ENCODE measurements at regions not wholly inside any gene's neighbourhood (a gene's known extent, or its start where the extent isn't known, plus 50 kb on each side); places are given as distances from the start of the nearest gene placed in this dataset.
"Not testable (repeated sequence)": the region's sequence is repeated elsewhere in the genome, so short reads cannot be mapped to it uniquely, and the experiment has no call there.

- DNase-seq (ENCODE audit: extremely low read depth in 1 of 2, low read depth in 1 of 2): no peak
Measured at GRCh38 chr4:34250562-34250961, 1993.8 kb downstream of the ARAP2 start.

GRCh38 chr4:34253239-34253638, 1991.1 kb downstream of the ARAP2 start:
- no peak for DNase-seq (ENCODE audit: extremely low read depth in 1 of 2, low read depth in 1 of 2)

- DNase-seq (ENCODE audit: extremely low read depth in 1 of 2, low read depth in 1 of 2): no peak
Measured at GRCh38 chr4:34258176-34258575, 1986.1 kb downstream of the ARAP2 start.

- DNase-seq (ENCODE audit: extremely low read depth in 1 of 2, low read depth in 1 of 2): no peak
Measured at GRCh38 chr4:34261799-34262314, 1982.5 kb downstream of the ARAP2 start.

GRCh38 chr4:34269613-34270012, 1974.7 kb downstream of the ARAP2 start:
- no peak for DNase-seq (ENCODE audit: extremely low read depth in 1 of 2, low read depth in 1 of 2)

DNA sequence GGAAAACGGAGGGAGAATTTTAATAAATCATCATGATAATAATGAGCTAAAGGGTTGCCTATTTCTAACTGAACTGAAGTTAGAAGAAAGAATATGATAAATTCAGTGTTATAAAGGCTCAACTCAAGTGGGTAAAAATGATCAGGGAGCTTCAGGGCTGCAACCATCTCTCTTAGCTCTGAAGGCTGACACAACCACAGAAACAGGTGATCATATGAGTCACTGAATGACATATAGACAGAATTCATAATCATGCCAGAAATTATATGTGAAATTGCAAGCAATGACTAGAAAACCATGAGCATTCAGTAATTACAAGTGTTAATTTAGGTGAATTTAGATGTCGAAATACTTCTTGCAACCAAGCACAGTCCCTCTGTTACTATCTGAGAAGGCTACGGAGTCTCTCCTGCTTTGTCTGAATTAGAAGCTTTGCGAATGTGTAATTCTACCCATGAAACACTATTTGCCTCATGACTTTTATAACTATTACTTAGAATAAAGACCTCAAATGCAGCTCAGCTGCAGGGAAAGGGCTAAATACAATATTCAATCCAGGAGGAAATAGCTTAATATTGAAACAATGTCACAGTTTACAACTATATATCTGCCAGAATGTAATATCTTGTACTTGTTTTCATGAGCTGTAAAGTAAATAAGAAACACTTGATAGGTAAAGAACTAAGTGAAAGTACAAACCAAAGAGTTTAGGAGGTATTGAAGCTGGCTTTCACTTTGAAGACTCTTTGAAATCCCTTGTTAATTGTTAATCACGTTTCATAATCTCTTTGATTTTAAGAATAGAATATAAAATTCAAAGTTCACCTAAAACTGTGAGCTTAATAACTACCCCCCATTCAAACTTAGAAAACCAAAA, 1972.6 kb downstream of the ARAP2 start:
- no peak for DNase-seq (ENCODE audit: extremely low read depth in 1 of 2, low read depth in 1 of 2)

DNA sequence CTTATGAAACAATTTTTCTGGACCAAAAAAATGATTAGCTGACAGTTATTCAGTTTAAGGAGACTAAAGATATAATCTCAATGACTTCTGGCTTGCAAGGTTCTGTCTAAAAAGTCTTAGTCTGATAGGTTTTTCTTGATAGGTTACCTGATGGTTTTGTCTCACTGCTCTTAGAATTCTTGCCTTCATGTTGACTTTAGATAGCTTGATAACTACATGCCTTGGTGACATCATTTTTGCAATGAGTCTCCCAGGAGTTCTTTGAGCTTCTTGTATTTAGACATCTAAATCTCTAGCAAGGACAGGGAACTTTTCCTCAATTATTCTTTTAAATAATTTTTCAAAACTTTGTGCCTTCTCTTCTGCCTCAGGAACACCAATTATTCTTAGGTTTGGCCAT, 1965.3 kb downstream of the ARAP2 start:
- DNase-seq (ENCODE audit: extremely low read depth in 1 of 2, low read depth in 1 of 2): no peak

DNA sequence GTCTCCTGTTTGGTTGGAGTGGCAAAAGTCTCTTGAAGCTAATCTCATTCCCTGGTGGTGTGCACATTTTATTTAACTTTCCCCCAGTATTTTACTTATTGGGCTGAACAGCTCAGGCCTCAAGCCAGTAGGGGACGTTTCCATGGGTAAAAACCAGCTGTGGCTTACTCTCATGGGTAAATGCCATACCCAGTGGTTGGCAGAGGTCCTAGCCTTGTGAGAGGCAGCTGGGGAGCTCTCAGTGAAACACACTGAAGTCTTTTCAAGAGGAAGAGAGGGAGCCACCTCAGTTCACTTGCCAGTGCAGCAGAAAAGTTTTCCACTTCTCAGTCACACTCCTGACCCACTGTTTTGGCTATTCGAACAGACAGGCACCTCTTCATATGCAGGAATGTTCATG, 1964.2 kb downstream of the ARAP2 start:
- DNase-seq (ENCODE audit: extremely low read depth in 1 of 2, low read depth in 1 of 2): no peak

- no peak for DNase-seq (ENCODE audit: extremely low read depth in 1 of 2, low read depth in 1 of 2)
Measured at GRCh38 chr4:34281826-34282225, 1962.5 kb downstream of the ARAP2 start.

DNA sequence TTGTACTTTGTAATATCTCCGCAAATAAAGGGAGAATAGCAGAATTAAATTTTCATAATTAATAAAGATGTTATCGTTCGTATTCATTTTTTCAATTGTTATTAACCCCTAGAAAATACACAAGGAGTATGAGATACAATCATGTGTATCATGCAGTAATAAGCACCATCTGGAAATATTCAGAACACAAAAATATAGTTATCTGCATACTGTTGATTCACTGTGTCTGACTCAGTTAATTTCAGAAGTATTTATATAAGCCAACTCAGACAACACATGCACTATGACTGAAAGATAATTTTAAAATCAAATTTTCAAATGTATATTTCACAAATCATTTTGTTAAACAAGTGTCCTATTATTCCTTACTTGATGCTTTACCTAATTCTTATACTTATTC, 1954.8 kb downstream of the ARAP2 start:
- DNase-seq (ENCODE audit: extremely low read depth in 1 of 2, low read depth in 1 of 2): no peak

DNA sequence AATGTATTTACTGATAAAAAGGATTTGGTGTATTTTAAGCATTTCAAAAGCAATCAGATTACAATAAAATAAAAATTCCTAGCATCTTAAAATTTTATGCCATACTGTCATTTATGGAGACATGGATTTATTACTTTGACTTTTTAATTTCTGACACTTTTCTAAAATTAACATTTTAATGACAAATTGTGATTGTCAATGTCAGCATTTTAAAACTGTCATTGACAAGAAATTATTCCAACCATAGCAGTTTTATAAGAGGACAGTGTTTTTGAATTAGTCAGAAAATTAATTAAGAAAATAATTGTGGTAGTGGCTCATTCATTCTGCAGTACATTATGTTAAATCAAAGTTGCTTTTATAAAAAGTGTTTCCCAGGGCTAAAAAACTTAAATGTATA, 1954.4 kb downstream of the ARAP2 start:
- no peak for DNase-seq (ENCODE audit: extremely low read depth in 1 of 2, low read depth in 1 of 2)

- no peak for DNase-seq (ENCODE audit: extremely low read depth in 1 of 2, low read depth in 1 of 2)
Measured at GRCh38 chr4:34293459-34293858, 1950.9 kb downstream of the ARAP2 start.

DNA sequence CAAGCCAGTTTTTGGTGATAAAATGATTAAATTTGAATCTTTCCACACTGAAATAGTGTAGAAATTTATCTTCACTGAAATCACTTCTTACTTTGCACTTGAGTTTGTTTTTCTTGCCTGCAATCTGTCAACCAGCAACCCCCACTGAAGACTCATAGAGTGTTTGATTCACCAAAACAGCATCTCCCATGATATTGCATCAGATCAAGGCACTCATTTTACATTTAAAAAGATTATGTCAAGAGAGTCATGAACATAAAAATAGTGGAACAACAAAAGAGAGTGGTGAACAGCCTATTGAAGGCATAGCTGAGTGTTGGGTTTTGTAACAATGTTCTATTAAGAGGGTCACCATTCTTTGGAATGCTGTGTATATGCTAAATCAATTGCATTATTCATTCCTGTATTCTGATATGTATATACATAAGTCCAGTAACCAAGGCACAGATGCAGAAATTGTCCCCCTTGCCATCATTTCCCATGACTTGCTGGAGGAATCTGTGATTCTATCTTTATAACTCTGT, 1934.9 kb downstream of the ARAP2 start:
- no peak for DNase-seq (ENCODE audit: extremely low read depth in 1 of 2, low read depth in 1 of 2)

DNA sequence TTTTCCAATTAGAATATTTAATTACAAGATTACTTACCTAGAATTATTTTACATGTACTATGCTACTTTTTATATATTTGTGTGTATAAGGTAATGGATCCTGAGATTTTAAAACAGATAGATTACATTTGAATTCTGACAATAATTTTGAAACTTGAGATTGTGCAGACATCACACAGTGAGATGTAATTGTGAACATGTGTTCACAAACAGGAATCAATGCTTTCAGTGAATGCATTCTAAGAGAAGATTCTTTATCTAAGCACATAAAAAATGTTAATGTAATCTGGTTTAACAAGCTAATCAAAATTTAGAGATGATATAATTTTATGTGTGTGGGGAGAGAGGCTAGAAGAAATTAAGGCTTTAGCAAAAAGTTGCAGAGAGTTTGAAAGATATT, 1925.5 kb downstream of the ARAP2 start:
- no peak for DNase-seq (ENCODE audit: extremely low read depth in 1 of 2, low read depth in 1 of 2)

DNA sequence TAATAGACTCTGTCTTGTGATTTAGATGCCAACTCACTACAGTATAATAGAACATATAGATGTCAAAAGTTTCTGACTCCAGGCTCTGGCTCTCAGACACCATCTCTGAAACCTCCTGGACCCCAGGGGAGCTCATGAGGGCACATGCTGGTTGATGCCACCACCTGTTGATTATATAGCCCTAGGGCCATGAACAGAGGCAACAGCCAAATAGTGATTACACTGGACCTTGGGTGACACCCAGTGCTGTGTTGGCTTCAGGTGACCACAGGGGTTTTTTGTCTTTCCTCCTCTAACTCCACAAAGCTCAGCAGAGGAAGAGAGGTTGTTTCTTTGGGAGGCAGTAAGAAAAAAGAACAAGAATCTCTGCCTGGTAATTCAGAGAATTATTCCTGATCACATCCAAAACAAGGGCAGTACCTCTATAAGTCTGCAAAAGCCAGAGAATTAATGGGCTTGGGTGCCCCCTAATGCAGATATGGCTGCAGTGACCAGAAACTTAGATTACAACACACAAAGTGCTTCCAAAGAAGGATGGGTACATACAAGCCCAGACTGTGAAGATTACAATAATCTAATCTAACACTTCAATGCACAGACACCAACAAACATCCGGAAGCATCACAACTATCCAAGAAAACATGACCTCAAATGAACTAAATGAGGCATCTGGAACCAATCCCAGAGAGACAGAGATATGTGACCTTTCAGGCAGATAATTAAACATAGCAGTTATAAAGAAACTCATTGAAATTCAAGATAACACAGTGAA, 1920.6 kb downstream of the ARAP2 start:
- DNase-seq (ENCODE audit: extremely low read depth in 1 of 2, low read depth in 1 of 2): no peak

DNA sequence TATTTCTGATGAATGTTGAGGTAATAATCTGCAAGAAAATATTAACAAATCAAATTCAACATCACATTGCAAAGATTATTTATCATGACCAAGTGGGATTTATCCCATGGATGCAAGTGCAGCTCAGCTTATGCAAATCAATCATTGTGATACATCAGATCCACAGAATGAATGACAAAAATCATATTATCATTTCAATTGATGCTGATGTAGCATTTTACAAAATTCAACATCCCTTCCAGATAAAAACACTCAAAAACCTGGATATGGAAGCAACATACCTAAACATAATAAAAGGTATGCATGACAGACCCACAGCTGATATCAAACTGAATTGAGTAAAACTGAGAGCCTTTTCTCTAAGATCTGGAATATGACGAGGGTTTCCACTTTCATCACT, 1915.4 kb downstream of the ARAP2 start:
- no peak for DNase-seq (ENCODE audit: extremely low read depth in 1 of 2, low read depth in 1 of 2)

GRCh38 chr4:34335156-34335555, 1909.2 kb downstream of the ARAP2 start:
- DNase-seq (ENCODE audit: extremely low read depth in 1 of 2, low read depth in 1 of 2): not testable (repeated sequence)

- not testable (repeated sequence) for DNase-seq (ENCODE audit: extremely low read depth in 1 of 2, low read depth in 1 of 2)
Measured at GRCh38 chr4:34335556-34335955, 1908.8 kb downstream of the ARAP2 start.

DNA sequence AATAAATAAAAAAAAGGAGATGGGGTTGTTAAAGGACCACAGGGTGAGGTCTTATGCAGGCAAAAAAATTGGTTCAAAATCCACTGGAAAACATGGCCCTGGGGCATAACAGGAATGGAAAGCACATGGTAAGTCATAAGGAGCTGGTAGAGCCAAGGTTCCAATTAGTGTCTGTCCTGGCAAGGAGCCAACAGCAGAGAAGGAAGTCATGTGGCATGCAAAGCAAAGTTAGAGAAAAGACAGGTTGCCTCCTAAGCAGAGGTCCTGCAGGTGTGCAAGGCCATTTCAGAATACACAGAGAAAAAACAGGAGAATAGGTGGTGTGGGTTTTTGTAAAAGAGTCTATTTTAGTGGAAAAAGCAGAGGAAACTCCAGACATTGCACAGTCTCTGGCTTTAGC, 1881.7 kb downstream of the ARAP2 start:
- no peak for DNase-seq (ENCODE audit: extremely low read depth in 1 of 2, low read depth in 1 of 2)

DNA sequence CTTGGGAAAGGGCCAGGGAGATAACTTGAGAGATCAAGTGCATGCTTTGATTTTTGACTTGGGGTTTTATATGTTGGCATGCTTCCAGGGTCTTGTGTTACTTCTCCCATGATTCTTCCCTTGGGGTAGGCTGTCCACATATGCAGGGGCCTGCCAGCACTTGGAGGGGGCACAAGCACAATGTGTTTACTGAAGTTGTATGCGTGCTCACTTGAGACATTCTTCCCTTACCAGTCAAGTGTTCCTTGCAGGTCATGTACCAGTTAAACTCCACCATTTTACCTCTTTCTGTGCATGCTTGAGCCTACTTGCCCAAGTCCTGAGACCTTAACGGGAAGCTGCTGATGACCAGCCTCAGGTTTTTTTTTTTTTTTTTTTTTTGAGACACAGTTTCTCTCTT, 1880.5 kb downstream of the ARAP2 start:
- DNase-seq (ENCODE audit: extremely low read depth in 1 of 2, low read depth in 1 of 2): no peak

DNA sequence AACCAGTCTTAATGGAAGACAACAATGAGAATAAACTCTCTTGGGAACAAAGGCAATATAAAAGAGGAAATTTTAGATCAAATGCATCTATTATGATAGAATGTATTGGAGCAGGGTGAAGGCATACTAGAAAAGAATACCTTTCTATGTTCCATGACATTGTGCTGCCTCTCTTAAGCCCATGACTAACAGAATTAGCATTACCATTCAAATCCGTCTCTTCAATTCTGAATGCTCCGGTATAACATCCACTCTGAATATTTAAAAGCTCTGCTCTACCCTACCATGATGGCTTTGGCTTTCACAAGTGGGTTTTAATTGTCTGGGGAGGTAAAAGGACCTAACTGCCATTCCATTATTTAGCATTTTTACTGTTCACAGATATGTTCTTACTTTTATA, 1878.4 kb downstream of the ARAP2 start:
- DNase-seq (ENCODE audit: extremely low read depth in 1 of 2, low read depth in 1 of 2): no peak

- DNase-seq (ENCODE audit: extremely low read depth in 1 of 2, low read depth in 1 of 2): no peak
Measured at GRCh38 chr4:34371676-34372075, 1872.6 kb downstream of the ARAP2 start.

Data from stimulated activated CD8-positive, alpha-beta memory T cell treated with anti-CD3 and anti-CD28 coated beads, Interleukin-7, amount 100 ng/mL, for 48 hours (primary cell).